AG20443 (cell line): ENCODE measurements at regions not wholly inside any gene's neighbourhood (a gene's known extent, or its start where the extent isn't known, plus 50 kb on each side); places are given as distances from the start of the nearest gene placed in this dataset.
"Not testable (repeated sequence)": the region's sequence is repeated elsewhere in the genome, so short reads cannot be mapped to it uniquely, and the experiment has no call there.

Source experiments
- DNase-seq: peaks from one replicate; pipeline ENCODE4 v3.0.0; 2012; ENCODE audit warnings: low spot score, mixed read lengths

DNA sequence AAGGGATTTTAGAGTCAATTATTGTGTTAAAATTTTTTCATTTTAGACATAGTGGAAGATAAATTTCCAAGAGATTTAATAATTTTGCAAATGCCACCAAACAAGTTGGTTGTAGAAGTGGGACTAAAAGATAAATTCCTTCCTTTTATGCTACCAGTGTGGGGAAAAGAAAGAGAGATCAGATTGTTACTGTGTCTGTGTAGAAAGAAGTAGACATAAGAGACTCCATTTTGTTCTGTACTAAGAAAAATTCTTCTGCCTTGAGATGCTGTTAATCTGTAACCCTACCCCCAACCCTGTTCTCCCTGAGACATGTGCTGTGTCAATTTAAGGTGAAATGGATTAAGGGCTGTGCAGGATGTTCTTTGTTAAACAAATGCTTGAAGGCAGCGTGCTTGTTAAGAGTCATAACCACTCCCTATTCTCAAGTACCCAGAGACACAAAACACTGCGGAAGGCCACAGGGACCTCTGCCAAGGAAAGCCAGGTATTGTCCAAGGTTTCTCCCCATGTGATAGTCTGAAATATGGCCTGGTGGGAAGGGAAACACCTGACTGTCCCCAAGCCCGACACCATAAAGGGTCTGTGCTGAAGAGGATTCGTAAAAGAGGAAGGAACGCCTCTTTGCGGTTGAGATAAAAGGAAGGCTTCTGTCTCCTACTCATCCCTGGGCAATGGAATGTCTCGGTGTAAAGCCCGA, 117.0 kb downstream of the CEP44 start:
- DNase-seq, result not testable (repeated sequence)

DNA sequence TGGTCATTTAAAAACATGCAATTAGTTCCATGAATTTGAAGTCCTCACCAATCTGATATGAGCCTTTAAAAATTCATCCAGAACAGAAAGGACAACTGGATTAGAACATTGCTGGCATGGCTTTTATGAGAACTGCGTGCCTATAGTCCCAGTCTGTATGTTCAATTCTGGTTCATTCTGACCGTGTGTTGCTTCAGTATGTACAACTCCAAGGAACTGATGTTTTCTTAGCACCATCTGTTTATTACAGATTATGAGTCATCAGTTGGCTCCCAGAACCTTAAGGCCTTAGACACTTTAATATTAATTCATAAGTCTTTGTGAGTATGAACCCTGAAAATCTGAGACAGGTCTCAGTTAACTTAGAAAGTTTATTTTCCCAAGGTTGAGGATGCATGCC, 115.0 kb downstream of the CEP44 start:
- peak; percentile 32 for DNase-seq

DNA sequence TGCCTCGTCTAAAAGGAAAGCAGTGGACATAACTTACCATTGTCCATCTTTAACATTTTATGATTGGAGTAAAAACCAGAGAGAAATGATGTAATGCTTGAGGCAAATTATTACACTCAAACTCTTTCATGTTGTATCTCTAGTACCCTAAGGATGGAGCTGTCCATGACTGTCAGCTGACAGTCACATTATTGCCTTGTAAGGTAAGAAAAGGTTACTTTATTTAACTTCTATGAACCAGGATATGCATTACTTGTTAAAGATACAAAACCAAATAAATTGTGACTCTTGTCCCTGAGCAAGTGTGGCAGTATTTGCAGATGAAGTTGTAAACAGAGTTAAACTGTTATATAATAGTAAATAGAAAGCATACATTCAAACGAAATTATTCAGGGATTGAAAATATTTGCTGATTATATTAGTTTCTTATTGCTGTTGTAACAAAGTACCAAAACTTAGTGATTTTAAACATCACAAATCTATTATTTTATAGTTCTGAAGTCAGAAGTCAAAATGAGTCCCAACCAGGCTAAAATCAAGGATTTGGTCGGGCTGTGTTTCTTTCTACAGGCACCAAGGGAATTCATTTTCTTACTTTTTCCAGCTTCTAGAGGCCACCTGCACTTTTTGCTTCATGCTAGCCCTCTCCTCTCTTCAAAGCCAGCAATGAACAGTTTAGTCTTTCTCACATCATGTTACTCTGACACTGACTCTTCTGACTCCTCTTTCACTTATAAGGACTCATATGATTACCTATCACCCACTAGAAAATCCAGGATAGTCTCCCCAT, 113.8 kb downstream of the CEP44 start:
- no peak for DNase-seq

DNA sequence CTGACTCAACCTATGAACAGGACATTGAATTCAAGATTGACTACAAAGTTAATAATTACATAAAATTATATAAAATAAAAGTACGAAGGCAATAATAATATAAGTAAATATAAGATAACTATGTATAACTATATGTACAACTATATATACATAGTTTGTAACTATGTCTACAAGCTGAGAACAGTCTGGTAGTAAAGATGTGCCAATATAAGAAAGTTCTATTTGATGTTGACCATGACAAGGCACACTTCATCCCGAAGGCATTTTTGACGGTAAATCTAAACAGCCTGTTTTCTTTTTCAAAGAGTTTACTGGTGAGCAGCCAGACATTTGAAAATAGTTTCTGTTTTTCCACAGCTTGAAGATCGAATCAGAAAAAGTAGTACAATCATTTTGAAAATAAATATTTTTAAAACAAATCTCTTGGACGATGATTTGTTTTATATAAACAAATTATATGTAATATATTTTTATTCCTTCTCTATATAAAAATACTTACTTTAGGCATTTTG, 112.9 kb downstream of the CEP44 start:
- DNase-seq, result no peak

DNA sequence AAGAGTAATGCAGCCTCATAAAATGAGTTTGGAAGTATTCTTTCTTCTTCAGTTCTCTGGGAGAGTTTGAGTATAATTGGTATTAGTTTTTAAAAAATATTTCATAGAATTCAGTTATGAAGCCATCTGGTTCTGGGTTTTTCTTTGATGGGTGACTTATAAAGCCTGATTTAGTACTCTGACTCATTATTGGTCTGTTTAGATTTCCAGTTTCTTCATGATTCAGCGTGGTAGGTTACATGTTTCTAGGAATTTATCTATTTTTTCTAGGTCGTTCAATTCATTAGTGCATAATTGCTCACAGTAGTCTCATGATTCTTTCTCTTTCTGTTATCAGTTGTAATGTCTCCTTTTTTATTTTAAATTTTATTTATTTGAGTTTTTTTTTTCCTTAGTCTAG, 111.2 kb downstream of the CEP44 start:
- no peak for DNase-seq

DNA sequence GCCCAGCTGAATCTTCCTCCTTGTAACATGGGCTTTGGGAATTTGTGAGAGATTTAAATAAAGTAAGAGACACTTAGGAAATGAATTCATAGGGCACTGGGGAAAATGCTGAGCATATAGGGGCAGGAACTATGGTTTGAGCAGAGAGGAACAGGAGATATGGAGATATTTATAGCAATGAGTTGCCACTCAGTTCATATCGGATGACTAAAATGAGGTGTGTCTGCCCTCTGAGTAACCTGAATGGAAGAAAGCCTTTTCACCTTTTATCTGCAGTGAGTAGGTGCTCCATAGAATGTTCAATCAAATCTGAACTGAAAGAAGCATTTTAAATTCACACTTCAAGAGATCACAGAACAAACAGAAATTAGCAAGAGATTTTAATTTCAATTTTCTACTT, 105.7 kb downstream of the CEP44 start:
- DNase-seq, result no peak

DNA sequence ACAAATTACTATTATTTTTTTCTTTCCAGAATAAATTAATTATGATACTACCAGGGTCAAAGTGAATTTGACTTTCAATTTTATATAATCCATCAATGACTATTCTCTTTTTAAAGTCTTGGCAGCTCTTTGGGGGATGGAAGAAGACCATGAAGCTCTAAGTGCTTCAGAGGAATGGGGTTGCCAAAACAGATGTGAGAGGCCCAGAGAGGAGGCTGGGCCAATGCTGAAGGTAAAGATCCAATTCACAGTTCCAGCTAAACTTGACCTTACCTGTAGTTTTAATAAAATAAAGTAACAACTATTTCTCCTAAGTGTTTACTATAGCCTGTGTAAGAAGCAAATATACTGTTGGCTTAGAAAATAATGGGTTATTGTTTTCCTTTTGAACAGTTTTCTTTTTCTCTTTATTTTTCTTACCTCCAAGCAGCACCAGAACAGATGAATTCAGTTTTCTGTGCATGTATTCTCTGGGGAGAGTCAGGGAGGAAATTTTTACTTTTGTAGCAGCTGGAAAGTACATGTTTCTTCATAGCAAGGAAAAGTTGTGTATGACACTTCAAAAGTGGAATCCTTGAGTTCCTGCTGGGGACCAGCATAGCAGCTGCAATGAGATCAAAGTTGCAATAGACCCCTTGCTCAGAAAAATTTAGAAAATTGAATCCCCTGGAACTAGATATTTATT, 104.9 kb downstream of the CEP44 start:
- DNase-seq, result no peak

DNA sequence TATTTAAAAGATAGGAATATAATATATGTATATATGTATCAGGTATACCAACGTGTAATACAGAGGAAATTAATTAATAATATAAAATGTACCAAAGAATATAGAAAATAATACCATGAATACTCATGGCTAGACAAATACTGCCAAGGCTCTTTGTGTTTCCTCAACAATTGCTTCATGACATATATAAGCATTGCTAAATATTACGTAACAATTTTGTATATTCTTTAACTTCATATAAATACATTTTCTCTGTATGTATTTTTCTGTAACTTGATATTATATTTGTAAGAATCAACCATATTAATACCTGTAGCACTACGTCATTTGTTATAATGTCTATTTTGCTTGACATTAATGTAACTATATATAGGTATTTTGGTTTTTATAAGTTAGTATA, 104.0 kb downstream of the CEP44 start:
- no peak for DNase-seq

DNA sequence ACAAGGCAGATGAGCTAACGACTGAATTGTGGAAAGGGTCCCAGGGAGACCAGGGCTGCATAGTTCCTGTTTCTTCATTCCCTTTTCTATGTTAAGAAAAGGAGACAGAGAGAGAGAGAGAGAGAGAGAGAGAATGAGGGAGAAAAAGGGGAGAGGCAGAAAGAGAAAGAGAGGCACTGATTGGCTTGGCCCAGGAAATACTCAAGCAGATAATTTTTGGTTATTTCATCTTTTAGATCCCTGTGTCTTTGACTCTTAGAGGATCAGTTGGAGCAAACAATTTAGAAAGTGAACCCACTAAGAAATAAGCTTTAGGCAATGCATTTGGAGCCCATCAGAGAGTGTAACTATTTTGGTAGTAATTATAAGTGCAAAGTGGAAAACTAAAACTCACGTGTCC, 103.4 kb downstream of the CEP44 start:
- DNase-seq, result no peak

DNA sequence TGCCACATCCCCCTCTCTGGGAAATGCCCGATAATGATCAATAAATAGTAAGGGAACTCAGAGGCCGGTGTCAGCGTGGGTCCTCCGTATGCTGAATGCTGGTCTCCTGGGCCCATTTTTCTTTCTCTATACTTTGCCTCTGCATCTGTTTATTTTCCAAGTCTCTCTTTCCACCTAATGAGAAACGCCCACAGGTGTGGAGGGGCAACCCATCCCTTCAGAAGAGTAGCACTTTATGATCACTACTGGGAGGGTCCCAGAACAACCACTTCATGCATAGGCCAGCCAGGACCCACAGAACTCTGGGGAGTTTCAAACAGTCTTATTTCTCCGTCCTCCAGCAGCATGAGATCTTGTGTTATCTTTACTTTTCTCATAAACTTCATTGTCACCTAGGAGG, 100.1 kb downstream of the CEP44 start:
- no peak for DNase-seq

DNA sequence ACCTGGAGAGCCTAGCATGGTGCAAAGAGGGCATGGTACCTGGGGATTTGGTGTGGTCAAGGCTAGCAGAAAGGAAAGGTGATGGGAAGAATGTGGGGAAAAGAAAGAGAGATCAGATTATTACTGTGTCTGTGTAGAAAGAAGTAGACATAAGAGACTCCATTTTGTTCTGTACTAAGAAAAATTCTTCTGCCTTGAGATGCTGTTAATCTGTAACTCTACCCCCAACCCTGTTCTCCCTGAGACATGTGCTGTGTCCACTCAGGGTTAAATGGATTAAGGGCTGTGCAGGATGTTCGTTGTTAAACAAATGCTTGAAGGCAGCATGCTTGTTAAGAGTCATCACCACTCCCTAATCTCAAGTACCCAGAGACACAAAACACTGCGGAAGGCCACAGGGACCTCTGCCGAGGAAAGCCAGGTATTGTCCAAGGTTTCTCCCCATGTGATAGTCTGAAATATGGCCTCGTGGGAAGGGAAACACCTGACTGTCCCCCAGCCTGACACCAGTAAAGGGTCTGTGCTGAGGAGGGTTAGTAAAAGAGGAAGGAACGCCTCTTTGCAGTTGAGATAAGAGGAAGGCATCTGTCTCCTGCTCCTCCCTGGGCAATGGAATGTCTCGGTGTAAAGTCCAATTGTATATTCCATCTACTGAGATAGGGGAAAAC, 99.4 kb downstream of the CEP44 start:
- not testable (repeated sequence) for DNase-seq
